Activated CD8-positive, alpha-beta memory T cell treated with anti-CD3 and anti-CD28 coated beads, Interleukin-2, amount 50 U/mL, for 48 hours (primary cell): ENCODE measurements at regions not wholly inside any gene's neighbourhood (a gene's known extent, or its start where the extent isn't known, plus 50 kb on each side); places are given as distances from the start of the nearest gene placed in this dataset.
"Not testable (repeated sequence)": the region's sequence is repeated elsewhere in the genome, so short reads cannot be mapped to it uniquely, and the experiment has no call there.

Experiments
- DNase-seq: peaks from one replicate; pipeline ENCODE4 v3.0.0-alpha.2; 2020

GRCh38 chr20:22529150-22530019 lies 55.0 kb downstream of the FOXA2 start:
- no peak for DNase-seq

DNA sequence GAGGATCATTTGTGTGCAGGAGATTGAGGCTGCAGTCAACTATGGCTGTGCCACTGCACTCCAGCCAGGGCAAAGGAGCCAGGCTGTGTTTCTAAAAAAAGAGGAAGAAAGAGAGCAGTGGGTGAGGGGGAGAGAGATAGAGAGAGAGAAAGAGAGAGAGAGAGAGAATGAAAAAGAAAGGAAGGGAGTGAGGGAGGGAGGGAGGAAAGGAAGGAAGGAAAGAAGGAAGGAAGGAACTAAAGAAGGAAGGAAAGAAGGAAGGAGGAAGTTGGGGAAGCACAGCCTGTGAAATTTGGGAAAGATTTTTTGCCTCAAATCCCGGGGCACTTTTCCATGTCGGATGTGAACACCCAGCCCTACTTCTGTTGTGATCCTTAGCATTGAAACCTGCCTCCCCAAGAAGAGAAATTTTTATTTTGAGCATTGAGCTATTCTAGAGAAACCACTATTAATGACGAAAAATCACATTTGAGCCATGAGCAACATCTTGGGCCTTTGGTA lies 57.8 kb downstream of the FOXA2 start:
- DNase-seq, result no peak

DNA sequence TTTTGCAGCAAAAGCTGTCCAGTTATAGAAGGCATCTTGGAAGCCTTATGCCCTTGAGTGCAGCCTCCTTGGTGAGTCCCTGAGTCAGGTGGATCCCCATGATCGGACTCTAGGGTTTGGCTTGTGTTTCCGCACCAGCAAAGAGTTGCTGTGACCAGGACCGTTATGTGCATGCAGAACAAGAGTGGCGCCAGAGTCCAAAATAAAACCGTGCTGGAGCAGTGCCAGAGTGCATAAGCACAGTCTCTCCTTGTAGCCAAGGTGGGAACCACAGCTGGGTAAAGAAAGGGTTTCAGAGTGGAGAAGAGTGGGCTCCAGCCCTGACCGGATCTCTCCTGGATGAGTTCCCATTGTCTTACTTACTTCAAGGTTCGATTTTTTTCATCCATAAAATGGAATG lies 58.6 kb downstream of the FOXA2 start:
- no peak for DNase-seq

GRCh38 chr20:22525069-22525820 lies 59.1 kb downstream of the FOXA2 start:
- no peak for DNase-seq

- no peak for DNase-seq
These were observed 59.9 kb downstream of the FOXA2 start for GRCh38 chr20:22524393-22525015.

GRCh38 chr20:22523499-22524392 lies 60.6 kb downstream of the FOXA2 start:
- DNase-seq, result no peak

DNA sequence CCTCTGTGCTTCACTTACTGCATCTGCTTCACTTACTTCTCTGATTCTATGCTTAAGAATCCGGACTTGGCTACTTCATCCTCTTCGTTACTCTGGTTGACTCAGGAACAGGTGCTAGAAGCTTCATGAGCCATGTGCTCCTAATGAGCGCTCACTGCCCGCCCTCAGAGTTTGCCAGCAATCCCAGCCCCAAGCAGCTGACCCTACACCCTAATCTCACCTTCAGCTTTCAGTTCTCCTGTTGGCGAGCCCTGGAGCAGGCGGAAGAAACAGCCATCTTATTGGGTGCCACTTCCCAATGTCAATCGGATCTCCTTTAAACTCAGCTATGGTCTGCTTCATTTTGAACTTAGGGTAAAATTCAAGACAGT lies 61.3 kb downstream of the FOXA2 start:
- no peak for DNase-seq

GRCh38 chr20:22522701-22523100 lies 61.7 kb downstream of the FOXA2 start:
- DNase-seq, result no peak

DNA sequence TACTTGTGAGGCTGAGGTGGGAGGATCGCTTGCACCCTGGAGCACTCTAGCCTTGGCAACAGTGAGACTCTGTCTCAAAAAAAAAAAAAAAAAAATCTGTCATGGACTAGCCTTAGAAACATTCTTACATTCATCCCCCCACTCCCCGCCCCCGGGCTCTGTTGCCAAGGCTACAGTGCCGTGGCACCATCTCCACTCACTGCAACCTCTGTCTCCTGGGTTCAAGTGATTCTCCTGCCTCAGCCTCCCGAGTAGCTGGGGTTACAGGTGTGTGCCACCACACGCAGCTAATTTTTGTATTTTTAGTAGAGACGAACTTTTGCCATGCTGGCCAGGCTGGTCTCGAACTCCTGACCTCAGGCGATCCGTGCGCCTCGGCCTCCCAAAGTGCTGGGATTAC lies 62.4 kb downstream of the FOXA2 start:
- not testable (repeated sequence) for DNase-seq

DNA sequence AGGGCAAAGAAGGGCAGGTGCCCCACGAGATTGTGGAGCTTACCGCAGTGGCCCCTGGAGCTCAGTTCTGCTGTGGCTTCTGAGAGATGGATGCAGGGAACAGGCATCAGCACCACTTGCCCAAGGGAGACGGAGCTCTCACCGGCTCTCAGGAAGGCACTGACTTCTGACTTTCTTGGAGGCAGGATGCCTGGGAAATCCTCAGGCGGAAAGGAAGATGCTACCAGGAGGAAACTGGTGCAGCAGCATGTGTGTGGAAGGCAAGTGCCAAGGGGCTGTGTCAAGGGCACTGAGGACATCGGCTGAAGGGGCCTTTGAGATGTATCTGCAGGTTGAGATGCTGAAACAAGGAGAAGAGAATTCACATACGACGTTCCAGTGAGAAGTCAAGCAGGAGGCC lies 64.0 kb downstream of the FOXA2 start:
- DNase-seq, result no peak

- no peak for DNase-seq
These were observed 69.1 kb downstream of the FOXA2 start for GRCh38 chr20:22515264-22515663.

- DNase-seq, result no peak
These were observed 70.8 kb downstream of the FOXA2 start for GRCh38 chr20:22513574-22513973.

- no peak for DNase-seq
These were observed 71.4 kb downstream of the FOXA2 start for GRCh38 chr20:22512911-22513489.

GRCh38 chr20:22511943-22512910 lies 72.1 kb downstream of the FOXA2 start:
- DNase-seq, result no peak

- no peak for DNase-seq
These were observed 74.6 kb downstream of the FOXA2 start for GRCh38 chr20:22509843-22510147.

DNA sequence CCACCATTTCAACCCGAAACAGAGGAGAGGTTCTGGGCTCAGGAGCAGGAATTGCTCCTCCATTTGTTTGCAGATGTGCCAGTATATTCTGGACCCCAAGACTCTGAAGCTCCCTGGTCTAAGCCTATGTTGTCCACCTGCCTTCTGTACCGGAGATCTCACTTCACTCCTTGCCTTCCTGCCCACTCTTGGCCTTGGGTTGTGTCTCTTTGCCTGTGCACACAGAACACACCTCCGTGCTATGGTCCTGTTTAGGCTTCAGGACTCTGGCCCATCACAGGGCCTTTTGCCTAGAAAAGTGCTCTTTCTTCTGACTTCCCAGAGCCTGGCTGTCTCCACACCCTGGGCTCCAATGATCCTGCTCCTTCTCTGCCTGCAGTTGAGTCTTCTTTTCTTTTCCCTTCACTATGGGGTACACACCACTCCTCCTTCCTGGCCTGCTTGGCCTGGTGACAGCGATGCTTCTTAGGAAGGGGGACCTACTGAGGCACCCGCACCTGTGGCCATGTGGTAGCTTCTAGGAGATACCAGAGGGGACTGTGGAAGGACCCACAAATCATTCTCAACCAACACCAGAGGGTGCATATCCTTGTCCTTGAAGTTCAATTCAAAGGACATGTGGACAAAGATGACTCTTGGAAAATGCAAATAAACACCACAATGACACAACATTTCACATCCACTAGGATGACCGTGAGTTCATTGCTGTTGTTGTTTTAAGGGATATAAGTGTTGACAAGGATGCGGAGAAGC lies 75.1 kb downstream of the FOXA2 start:
- no peak for DNase-seq

GRCh38 chr20:22508426-22508825 lies 75.9 kb downstream of the FOXA2 start:
- no peak for DNase-seq

DNA sequence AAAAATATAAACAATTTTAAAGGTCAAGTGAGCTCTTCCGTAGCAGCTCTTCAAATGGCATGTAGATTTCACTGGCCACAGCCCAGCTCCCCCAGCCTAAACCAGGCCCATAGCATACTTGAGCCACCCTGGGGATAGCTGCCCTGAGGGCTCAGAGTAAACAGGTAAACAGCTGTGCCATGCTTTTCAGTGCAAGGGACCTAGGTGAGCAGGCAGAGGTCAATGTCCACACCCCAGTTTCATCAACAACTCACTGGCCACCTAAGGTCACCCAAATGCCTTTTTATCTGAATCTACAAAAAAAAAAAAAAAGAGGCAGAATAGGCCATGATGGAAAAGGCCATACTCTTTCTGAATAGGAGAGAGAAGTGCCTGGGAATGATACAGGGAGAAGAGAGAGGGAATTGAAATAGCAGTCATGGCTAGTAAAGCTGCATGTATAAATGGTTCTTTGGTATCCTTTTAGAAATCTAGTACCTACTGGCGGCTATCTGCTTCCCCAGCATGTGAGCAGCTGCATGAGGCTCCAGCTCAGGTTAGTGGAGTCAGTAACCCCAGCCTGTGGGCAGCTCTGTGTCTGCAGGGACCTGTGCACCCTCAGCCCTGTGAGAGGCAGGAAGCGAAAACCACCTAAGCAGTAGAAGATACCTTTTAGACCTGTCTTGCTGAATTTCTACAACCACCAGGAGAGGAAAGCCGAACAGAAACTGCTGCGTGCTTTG lies 77.0 kb downstream of the FOXA2 start:
- no peak for DNase-seq

- DNase-seq, result no peak
These were observed 77.5 kb downstream of the FOXA2 start for GRCh38 chr20:22506827-22507226.
